Common myeloid progenitor, CD34-positive (primary cell): ENCODE measurements at regions not wholly inside any gene's neighbourhood (a gene's known extent, or its start where the extent isn't known, plus 50 kb on each side); places are given as distances from the start of the nearest gene placed in this dataset.
A peak's percentile ranks its signal among the peaks of the same experiment; 100 is the strongest.

Source experiments
- CTCF ChIA-PET: fragments of 350-600 bp; sonication (Branson Sonifier 250); formaldehyde crosslinking; loops from one replicate; lab custom pipeline; 2021; ENCODE audit warnings: antibody characterized with exemption; lab: Charles Lee
- POLR2A ChIA-PET: fragments of 350-600 bp; sonication (Branson Sonifier 250); formaldehyde crosslinking; loops from one replicate; lab custom pipeline; 2021; ENCODE audit warnings: antibody characterized with exemption; lab: Charles Lee
- DNase-seq, 3 donors: peaks; one replicate each; pipeline versions ENCODE4 v3.0.0 to v3.0.0-alpha.2; 2013
- H3K27ac ChIP-seq, 2 experiments: 1 replicate in 1 of 2; 2 replicates in 1 of 2; pipeline ENCODE4 v1.7.0; 2013; ENCODE audit warnings: inconsistent platforms in 2 of 2, low read length in 2 of 2, mild to moderate bottlenecking in 2 of 2, low read depth in 1 of 2, moderate library complexity in 1 of 2; ENCODE audit not compliant: severe bottlenecking in 2 of 2, insufficient read depth in 1 of 2, poor library complexity in 1 of 2
- H3K27me3 ChIP-seq, 5 experiments: replicated peaks in 2 of 5; 1 replicate in 3 of 5; 2 replicates in 2 of 5; pipeline versions ENCODE4 v1.6.1 to v1.7.0; 2013; ENCODE audit warnings: low read length in 4 of 5, mild to moderate bottlenecking in 2 of 5, moderate library complexity in 2 of 5, inconsistent platforms in 1 of 5; ENCODE audit not compliant: insufficient read depth in 5 of 5, control insufficient read depth in 4 of 5
- H3K36me3 ChIP-seq, 4 experiments: 1 replicate in 2 of 4; 2 replicates in 2 of 4; pipeline versions ENCODE4 v1.6.1 to v1.7.0; 2013; ENCODE audit warnings: low read length in 3 of 4, control low read depth in 1 of 4, mild to moderate bottlenecking in 1 of 4; ENCODE audit not compliant: control insufficient read depth in 4 of 4, insufficient read depth in 4 of 4
- H3K4me1 ChIP-seq, 4 experiments: 1 replicate in 3 of 4; 2 replicates in 1 of 4; pipeline versions ENCODE4 v1.6.1 to v1.7.1; 2013; ENCODE audit warnings: low read length in 3 of 4, mild to moderate bottlenecking in 3 of 4, control low read depth in 1 of 4, inconsistent platforms in 1 of 4, moderate library complexity in 1 of 4; ENCODE audit not compliant: control insufficient read depth in 4 of 4, insufficient read depth in 4 of 4; ENCODE audit errors: control extremely low read depth in 1 of 4
- H3K4me3 ChIP-seq, 7 experiments: 1 replicate in 4 of 7; 2 replicates in 3 of 7; pipeline versions ENCODE4 v1.5.1 to v1.7.0; 2013; ENCODE audit warnings: mild to moderate bottlenecking in 7 of 7, low read length in 6 of 7, moderate library complexity in 6 of 7, inconsistent platforms in 2 of 7, low read depth in 2 of 7, control low read depth in 1 of 7; ENCODE audit not compliant: insufficient read depth in 4 of 7, control insufficient read depth in 1 of 7; ENCODE audit errors: extremely low read depth in 1 of 7
- H3K9me3 ChIP-seq, 5 experiments: 1 replicate in 4 of 5; 2 replicates in 1 of 5; pipeline versions ENCODE4 v1.6.1 to v1.7.1; 2013; ENCODE audit warnings: low read length in 4 of 5, mild to moderate bottlenecking in 2 of 5, inconsistent platforms in 1 of 5, low read depth in 1 of 5, moderate library complexity in 1 of 5; ENCODE audit not compliant: control insufficient read depth in 4 of 5, insufficient read depth in 2 of 5; ENCODE audit errors: control extremely low read depth in 1 of 5
- WGBS: methylation state at CpG from one replicate; pipeline ENCODE4 v1.1.5; 2013; ENCODE audit not compliant: insufficient coverage; 5-methylcytosine and 5-hydroxymethylcytosine counted together

- Histone ChIP-seq H3K9me3 (no peaks in the 10 kb centered on the region), H3K27ac (no peak overlapping the region), H3K27me3 (no peaks in the 10 kb centered on the region), H3K36me3 (no peaks in the 10 kb centered on the region), H3K4me1 (no peaks in the 10 kb centered on the region), H3K4me3 (no peak overlapping the region)
- ChIA-PET CTCF (no interaction called here), POLR2A (no interaction called here)
- DNase-seq = no peak
Measured at GRCh38 chr6:153523390-153523789, 392.3 kb upstream of the RGS17 start.

DNA sequence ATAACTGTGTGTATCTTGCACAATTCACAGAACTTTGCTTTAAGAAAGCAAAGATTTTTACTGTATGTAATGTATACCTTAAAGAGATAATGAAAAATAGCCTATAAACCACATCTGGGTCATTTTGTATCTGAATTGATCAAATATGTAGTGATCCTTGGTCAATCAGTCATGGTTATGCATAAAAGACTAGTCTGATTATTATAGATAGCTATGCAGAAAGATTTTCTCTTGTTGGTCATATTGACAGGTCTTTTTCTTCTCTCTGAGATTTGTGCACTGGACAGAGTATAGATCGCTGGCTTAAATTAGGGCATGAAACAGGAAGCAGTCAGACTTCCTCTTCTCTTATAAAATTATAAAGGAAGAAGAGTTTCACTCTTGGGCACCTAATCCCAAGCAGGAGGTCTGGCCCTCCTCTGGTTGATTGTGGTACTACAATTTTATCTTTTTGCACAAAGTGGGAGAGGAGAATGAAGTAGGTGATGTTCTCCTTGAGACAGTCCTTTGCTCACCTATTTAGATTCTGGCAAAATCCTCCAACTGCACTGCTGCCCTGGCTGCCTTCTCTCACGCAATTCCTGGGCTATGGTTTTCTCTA, 380.9 kb upstream of the RGS17 start:
- WGBS = 75% methylated on average over 1 of the region's 2 CpGs
- Histone ChIP-seq H3K36me3 (no peaks in the 10 kb centered on the region), H3K27ac (no peak overlapping the region), H3K4me3 (no peak overlapping the region), H3K9me3 (no peaks in the 10 kb centered on the region), H3K4me1 (no peaks in the 10 kb centered on the region), H3K27me3 (no peaks in the 10 kb centered on the region)
- peak in 2 of 3 donors; percentile 37 to 46 for DNase-seq
- ChIA-PET POLR2A (no interaction called here), CTCF (interaction anchor here (0.8 kb wide), 1 partner anchor 478 kb away, joined by 3 read pairs; no protein-coding TSS in a partner anchor)

- POLR2A ChIA-PET = no interaction called here
Measured at GRCh38 chr6:153503810-153504209, 372.7 kb upstream of the RGS17 start.

DNA sequence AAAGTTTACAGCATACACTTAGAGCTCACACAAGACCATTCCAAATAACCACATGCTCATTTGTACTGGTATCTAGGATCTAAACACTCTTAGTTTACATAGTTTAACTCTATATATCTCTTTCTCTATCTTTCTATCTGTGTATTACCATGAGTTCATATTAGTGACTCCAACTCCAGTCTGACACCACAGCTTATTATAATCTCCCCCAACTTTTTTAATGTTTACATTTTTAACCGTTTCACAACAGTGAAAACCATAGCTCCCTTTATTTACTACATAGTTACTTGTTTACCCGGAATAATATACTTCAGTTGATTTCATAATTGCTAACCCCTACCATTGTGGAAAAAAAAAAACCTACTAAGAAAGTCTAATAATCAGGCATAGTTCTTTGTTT, 362.4 kb upstream of the RGS17 start:
- WGBS = 80% methylated on average over 1 of the region's 2 CpGs
- Histone ChIP-seq H3K4me3 (no peak overlapping the region), H3K27me3 (no peaks in the 10 kb centered on the region), H3K9me3 (no peaks in the 10 kb centered on the region), H3K4me1 (no peaks in the 10 kb centered on the region), H3K27ac (no peak overlapping the region), H3K36me3 (no peaks in the 10 kb centered on the region)
- ChIA-PET POLR2A (no interaction called here), CTCF (no interaction called here)
- no peak for DNase-seq

More at GRCh38 chr6:153503810-153504209, 372.7 kb upstream of the RGS17 start:
- H3K27me3 ChIP-seq = no peaks in the 10 kb centered on the region
- no peak overlapping the region for H3K4me3 ChIP-seq
- no peaks in the 10 kb centered on the region for H3K36me3 ChIP-seq
- H3K9me3 ChIP-seq = no peaks in the 10 kb centered on the region
- CTCF ChIA-PET = no interaction called here
- no peak for DNase-seq
- 100% methylated on average over 2 of the region's 4 CpGs for WGBS
- H3K4me1 ChIP-seq = no peaks in the 10 kb centered on the region
- H3K27ac ChIP-seq = no peak overlapping the region

DNA sequence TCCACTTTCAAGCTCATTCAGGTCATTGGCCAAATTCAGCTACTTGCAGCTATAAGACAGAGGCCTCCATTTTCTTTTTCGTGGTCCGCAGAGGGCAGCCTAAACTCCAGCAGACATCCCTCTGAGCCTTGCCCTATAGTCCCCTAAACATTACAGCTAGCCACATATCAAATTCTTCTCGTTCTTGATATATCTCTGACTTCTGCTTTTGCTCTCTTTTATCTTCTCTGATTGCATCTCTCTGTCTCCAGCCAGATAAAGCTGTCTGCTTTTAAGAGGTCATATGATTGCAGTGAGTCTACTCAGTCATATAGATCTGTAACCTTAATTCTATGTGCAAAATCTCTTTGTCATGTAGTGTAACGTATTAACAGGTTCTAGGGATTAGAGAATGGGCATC, 358.4 kb upstream of the RGS17 start:
- no peak for DNase-seq
- Histone ChIP-seq H3K9me3 (no peaks in the 10 kb centered on the region), H3K4me1 (no peaks in the 10 kb centered on the region), H3K4me3 (no peak overlapping the region), H3K27me3 (no peaks in the 10 kb centered on the region), H3K36me3 (no peaks in the 10 kb centered on the region), H3K27ac (no peak overlapping the region)
- WGBS = 100% methylated on average over 2 of the region's 4 CpGs
- CTCF ChIA-PET = no interaction called here
- POLR2A ChIA-PET = interaction anchor here (0.6 kb wide), 1 partner anchor 24 kb away, joined by 3 read pairs; no protein-coding TSS in a partner anchor

GRCh38 chr6:153488267-153488666, 357.2 kb upstream of the RGS17 start:
- POLR2A ChIA-PET = no interaction called here
- Histone ChIP-seq H3K9me3 (no peaks in the 10 kb centered on the region), H3K27me3 (no peaks in the 10 kb centered on the region), H3K36me3 (no peaks in the 10 kb centered on the region), H3K4me3 (no peak overlapping the region), H3K4me1 (no peaks in the 10 kb centered on the region), H3K27ac (no peak overlapping the region)
- CTCF ChIA-PET = no interaction called here
- DNase-seq = no peak
- WGBS = no CpG with 5 or more reads among the region's 1 CpG

GRCh38 chr6:153485072-153485471, 354.0 kb upstream of the RGS17 start:
- CTCF ChIA-PET = no interaction called here
- Histone ChIP-seq H3K4me3 (no peak overlapping the region), H3K36me3 (no peaks in the 10 kb centered on the region), H3K9me3 (no peaks in the 10 kb centered on the region), H3K4me1 (no peaks in the 10 kb centered on the region), H3K27me3 (no peaks in the 10 kb centered on the region), H3K27ac (no peak overlapping the region)
- POLR2A ChIA-PET = no interaction called here
- DNase-seq = no peak
- no CpG with 5 or more reads among the region's 1 CpG for WGBS
